Skeletal muscle tissue (tissue), 3 donors: ENCODE measurements at regions not wholly inside any gene's neighbourhood (a gene's known extent, or its start where the extent isn't known, plus 50 kb on each side); places are given as distances from the start of the nearest gene placed in this dataset.
"Not testable (repeated sequence)": the region's sequence is repeated elsewhere in the genome, so short reads cannot be mapped to it uniquely, and the experiment has no call there.

Experiments
- H3K27ac ChIP-seq: one replicate; pipeline ENCODE4 v1.7.0; 2013; ENCODE audit warnings: mild to moderate bottlenecking, low read depth, low read length, inconsistent platforms
- H3K27me3 ChIP-seq, 3 donors: one replicate each; pipeline ENCODE4 v1.7.0; 2013; ENCODE audit warnings: low read length in 3 of 3; ENCODE audit not compliant: control insufficient read depth in 3 of 3, insufficient read depth in 3 of 3
- H3K36me3 ChIP-seq, 3 donors: one replicate each; pipeline ENCODE4 v1.7.0; 2013; ENCODE audit warnings: low read length in 3 of 3; ENCODE audit not compliant: control insufficient read depth in 3 of 3, insufficient read depth in 3 of 3
- H3K4me1 ChIP-seq, 3 donors: one replicate each; pipeline ENCODE4 v1.7.0; 2013; ENCODE audit warnings: low read length in 3 of 3, mild to moderate bottlenecking in 3 of 3; ENCODE audit not compliant: control insufficient read depth in 3 of 3, insufficient read depth in 3 of 3
- H3K4me3 ChIP-seq, 3 donors: one replicate each; pipeline ENCODE4 v1.7.0; 2013; ENCODE audit warnings: low read length in 3 of 3
- H3K9ac ChIP-seq, 3 donors: one replicate each; pipeline ENCODE4 v1.7.0; 2013; ENCODE audit warnings: low read length in 3 of 3, mild to moderate bottlenecking in 3 of 3, moderate library complexity in 2 of 3, low read depth in 1 of 3
- H3K9me3 ChIP-seq, 3 donors: one replicate each; pipeline ENCODE4 v1.7.0; 2013; ENCODE audit warnings: low read length in 3 of 3; ENCODE audit not compliant: control insufficient read depth in 3 of 3
- donor health status: Osteomylitis.

- no peak overlapping the region for H3K27ac ChIP-seq
- H3K27me3 ChIP-seq, result no peaks in the 10 kb centered on the region
Observed at GRCh38 chr14:87748558-87748957, 244.4 kb downstream of the GALC start.

GRCh38 chr14:87745507-87746118, 247.4 kb downstream of the GALC start:
- no peaks in the 10 kb centered on the region for H3K4me1 ChIP-seq
- no peaks in the 10 kb centered on the region for H3K36me3 ChIP-seq
- H3K9me3 ChIP-seq, result peaks cover 0 to 3% (median 0%) of the 10 kb centered on the region in 3 donors
- H3K27ac ChIP-seq, result no peak overlapping the region
- H3K27me3 ChIP-seq, result no peaks in the 10 kb centered on the region
- H3K4me3 ChIP-seq, result no peak overlapping the region
- H3K9ac ChIP-seq, result no peak overlapping the region

More at GRCh38 chr14:87748558-87748957, 244.4 kb downstream of the GALC start:
- Histone ChIP-seq H3K9ac (no peak overlapping the region), H3K36me3 (no peaks in the 10 kb centered on the region), H3K4me1 (no peaks in the 10 kb centered on the region), H3K9me3 (no peaks in the 10 kb centered on the region), H3K4me3 (no peak overlapping the region)

- not testable (repeated sequence) for H3K27ac ChIP-seq, H3K27me3 ChIP-seq, H3K4me3 ChIP-seq, H3K4me1 ChIP-seq, H3K36me3 ChIP-seq, H3K9ac ChIP-seq, H3K9me3 ChIP-seq
Observed at GRCh38 chr14:87734577-87735360, 258.2 kb downstream of the GALC start.

GRCh38 chr14:87733115-87733514, 259.9 kb downstream of the GALC start:
- H3K36me3 ChIP-seq, H3K4me1 ChIP-seq, H3K9ac ChIP-seq, H3K4me3 ChIP-seq, H3K27ac ChIP-seq, H3K9me3 ChIP-seq, H3K27me3 ChIP-seq: not testable (repeated sequence)

- Histone ChIP-seq H3K9me3 (no peaks in the 10 kb centered on the region), H3K4me1 (no peaks in the 10 kb centered on the region), H3K36me3 (no peaks in the 10 kb centered on the region)
Observed at GRCh38 chr14:87732562-87732961, 260.4 kb downstream of the GALC start.

GRCh38 chr14:87725318-87725717, 267.7 kb downstream of the GALC start:
- Histone ChIP-seq H3K27me3 (peaks cover 0 to 7% (median 0%) of the 10 kb centered on the region in 3 donors), H3K9me3 (no peaks in the 10 kb centered on the region), H3K4me1 (no peaks in the 10 kb centered on the region), H3K4me3 (no peak overlapping the region), H3K27ac (no peak overlapping the region), H3K9ac (no peak overlapping the region), H3K36me3 (no peaks in the 10 kb centered on the region)

More at GRCh38 chr14:87732562-87732961, 260.4 kb downstream of the GALC start:
- Histone ChIP-seq H3K4me3 (no peak overlapping the region), H3K27ac (no peak overlapping the region), H3K9ac (no peak overlapping the region), H3K27me3 (no peaks in the 10 kb centered on the region)

GRCh38 chr14:87712396-87713090, 280.4 kb downstream of the GALC start:
- Histone ChIP-seq H3K9me3 (no peaks in the 10 kb centered on the region), H3K36me3 (no peaks in the 10 kb centered on the region), H3K27ac (no peak overlapping the region), H3K27me3 (no peaks in the 10 kb centered on the region), H3K4me3 (no peak overlapping the region), H3K9ac (no peak overlapping the region), H3K4me1 (no peaks in the 10 kb centered on the region)

GRCh38 chr14:87705439-87705896, 287.5 kb downstream of the GALC start:
- Histone ChIP-seq H3K27ac (no peak overlapping the region), H3K4me1 (no peaks in the 10 kb centered on the region), H3K9ac (no peak overlapping the region), H3K27me3 (no peaks in the 10 kb centered on the region), H3K36me3 (no peaks in the 10 kb centered on the region), H3K4me3 (no peak overlapping the region), H3K9me3 (no peaks in the 10 kb centered on the region)

GRCh38 chr14:87698481-87698880, 294.5 kb downstream of the GALC start:
- H3K4me1 ChIP-seq, result no peaks in the 10 kb centered on the region
- H3K9me3 ChIP-seq, result peaks cover 0 to 2% (median 0%) of the 10 kb centered on the region in 3 donors
- H3K9ac ChIP-seq, result no peak overlapping the region

GRCh38 chr14:87696485-87696884, 296.5 kb downstream of the GALC start:
- no peaks in the 10 kb centered on the region for H3K27me3 ChIP-seq
- H3K9ac ChIP-seq, result no peak overlapping the region
- H3K27ac ChIP-seq, result no peak overlapping the region
- H3K36me3 ChIP-seq, result no peaks in the 10 kb centered on the region
- H3K4me1 ChIP-seq, result no peaks in the 10 kb centered on the region
- H3K9me3 ChIP-seq, result peaks cover 0 to 2% (median 0%) of the 10 kb centered on the region in 3 donors
- no peak overlapping the region for H3K4me3 ChIP-seq

More at GRCh38 chr14:87698481-87698880, 294.5 kb downstream of the GALC start:
- Histone ChIP-seq H3K27me3 (no peaks in the 10 kb centered on the region), H3K27ac (no peak overlapping the region), H3K4me3 (no peak overlapping the region), H3K36me3 (no peaks in the 10 kb centered on the region)
